Heart right ventricle (tissue), 16 donors: ENCODE measurements at regions not wholly inside any gene's neighbourhood (a gene's known extent, or its start where the extent isn't known, plus 50 kb on each side); places are given as distances from the start of the nearest gene placed in this dataset.

Source experiments
- ATAC-seq, 8 donors: fragments of 200-7000 bp; cut with Tn5 transposase; one replicate each; pipeline ENCODE4 v1.9.1; 2020; ENCODE audit warnings: mild to moderate bottlenecking in 8 of 8, moderate library complexity in 8 of 8, moderate number of reproducible peaks in 1 of 8
- DNase-seq, 2 donors: peaks; one replicate each; pipeline ENCODE4 v3.0.0-alpha.2; 2020
- H3K27ac ChIP-seq, 10 donors: fragments of 200-600 bp; sonication (generic) in 2 of 10; one replicate each; pipeline versions ENCODE4 v1.5.0 to v1.8.0; 2020 to 2022; ENCODE audit warnings: mild to moderate bottlenecking in 3 of 10
- H3K27me3 ChIP-seq, 7 donors: fragments of 200-600 bp; one replicate each; pipeline ENCODE4 v1.8.0; 2021 to 2022; ENCODE audit warnings: mild to moderate bottlenecking in 2 of 7
- H3K36me3 ChIP-seq, 9 donors: fragments of 200-600 bp; sonication (generic) in 1 of 9; one replicate each; pipeline versions ENCODE4 v1.5.0 to v1.8.0; 2020 to 2022; ENCODE audit warnings: mild to moderate bottlenecking in 2 of 9
- H3K4me1 ChIP-seq, 9 donors: fragments of 200-600 bp; sonication (generic) in 1 of 9; one replicate each; pipeline versions ENCODE4 v1.5.0 to v1.8.0; 2020 to 2022; ENCODE audit warnings: mild to moderate bottlenecking in 4 of 9
- H3K4me3 ChIP-seq, 10 donors: fragments of 200-600 bp; sonication (generic) in 2 of 10; one replicate each; pipeline versions ENCODE4 v1.5.0 to v1.8.0; 2020 to 2022; ENCODE audit warnings: mild to moderate bottlenecking in 7 of 10, moderate library complexity in 2 of 10
- H3K9me3 ChIP-seq, 11 donors: fragments of 200-600 bp in 10 of 11; sonication (generic) in 2 of 11; one replicate each; pipeline versions ENCODE4 v1.5.0 to v1.8.0; 2013 to 2022; ENCODE audit warnings: mild to moderate bottlenecking in 2 of 11, control low read depth in 1 of 11, moderate library complexity in 1 of 11
- CTCF ChIP-seq, 9 donors: fragments of 200-600 bp; sonication (generic) in 2 of 9; IDR thresholded peaks; one replicate each; pipeline versions ENCODE4 v1.5.0 to v1.8.0; 2021 to 2022; ENCODE audit warnings: antibody characterized with exemption in 9 of 9, mild to moderate bottlenecking in 5 of 9, moderate library complexity in 1 of 9
- WGBS, 2 donors: extraction: QIAGEN DNeasy Blood & Tissue Kit; methylation state at CpG; one replicate each; pipeline ENCODE4 v1.1.7; 2013; ENCODE audit warnings: inconsistent platforms in 1 of 2; 5-methylcytosine and 5-hydroxymethylcytosine counted together
- intact Hi-C, 10 donors: fragments of 100-400 bp; cut with DNase I; formaldehyde crosslinking; loops; one replicate each; pipeline versions ENCODE4 v1.11.1 to v1.14.2; 2022
- donor health status: Arrhythmogenic right ventricular cardiomyopathy.
- donor health status: ischemic (EF 13 %, LVEDD 7.1; RV severe dilation, severe dysfunction).
- donor health status: healthy with polysubstance abuse.
- donor health status: DM: no; HTN: yes; CAD: no.
- donor health status: DM: no; HTN: no; CAD: no.
- donor health status: ischemic (EF 25% LVEDD 6.9; RV normal size, moderate dysfunction).
- donor health status: ischemic (EF 25% LVEDD 5.7; RV mildly dilated, moderate dysfunction).
- donor health status: healthy.
- donor health status: DM: yes; HTN: yes; CAD: no.
- donor health status: Ischemic cardiomyopathy.
- donor health status: ischemic (EF 35%, LVEDD 5.7; RV mildly dilated, moderate dysfunction).
- donor health status: nonischemic (EF 11% LVEDD 7.7; RV severe dilation, severe dysfunction).
- donor health status: DM: yes; HTN: yes; CAD: no.
- donor health status: PGD.
- donor health status: ischemic (EF 29% LVEDD 5.4; RV normal size, mild dysfunction).
- donor health status: nonischemic (EF 23%, LVEDD 6.1; RV moderate dilation, normal function).

- ATAC-seq (no peak), DNase-seq (no peak)
- intact Hi-C loops: loop anchor here in 1 of 10 donors (1.0 kb wide), 1 partner anchor 23 kb away; no protein-coding TSS in a partner anchor
- Histone ChIP-seq H3K4me3 (no peak overlapping the region), H3K36me3 (no peaks in the 10 kb centered on the region), H3K9me3 (peaks cover 0 to 15% (median 9%) of the 10 kb centered on the region in 11 donors), H3K27me3 (no peaks in the 10 kb centered on the region), H3K4me1 (no peaks in the 10 kb centered on the region), H3K27ac (no peak overlapping the region)
- no peak for TF ChIP-seq CTCF (IDR thresholded peaks at IDR 0.05)
- WGBS, 2 donors: 81 to 89% methylated on average over 6 of the region's 6 CpGs
Observed at GRCh38 chr11:69361048-69361447, 67.1 kb downstream of the MYEOV start.

GRCh38 chr11:69361466-69361865, 67.5 kb downstream of the MYEOV start:
- no peak for TF ChIP-seq CTCF (IDR thresholded peaks at IDR 0.05)

GRCh38 chr11:69362315-69362714, 68.4 kb downstream of the MYEOV start:
- DNase-seq: no peak
- Histone ChIP-seq H3K27ac (no peak overlapping the region), H3K4me3 (no peak overlapping the region), H3K9me3 (peaks cover 0 to 15% (median 9%) of the 10 kb centered on the region in 11 donors), H3K4me1 (no peaks in the 10 kb centered on the region), H3K27me3 (no peaks in the 10 kb centered on the region), H3K36me3 (no peaks in the 10 kb centered on the region)
- TF ChIP-seq CTCF (IDR thresholded peaks at IDR 0.05): no peak
- ATAC-seq: no peak
- intact Hi-C loops: no loop called here
- WGBS, 2 donors: 88 to 92% methylated on average over 3 of the region's 3 CpGs

More at GRCh38 chr11:69361466-69361865, 67.5 kb downstream of the MYEOV start:
- H3K36me3 ChIP-seq: no peaks in the 10 kb centered on the region
- peaks cover 0 to 15% (median 9%) of the 10 kb centered on the region in 11 donors for H3K9me3 ChIP-seq
- H3K4me3 ChIP-seq: no peak overlapping the region
- intact Hi-C loops: loop anchor here in 1 of 10 donors (1.0 kb wide), 1 partner anchor 23 kb away; no protein-coding TSS in a partner anchor
- no peak overlapping the region for H3K27ac ChIP-seq
- 89 to 91% methylated on average over 9 of the region's 9 CpGs for WGBS, 2 donors
- H3K27me3 ChIP-seq: no peaks in the 10 kb centered on the region
- H3K4me1 ChIP-seq: no peaks in the 10 kb centered on the region
- ATAC-seq (no peak), DNase-seq (no peak)

- ATAC-seq (no peak), DNase-seq (no peak)
- Histone ChIP-seq H3K36me3 (no peaks in the 10 kb centered on the region), H3K27ac (no peak overlapping the region), H3K4me1 (no peaks in the 10 kb centered on the region), H3K4me3 (no peak overlapping the region), H3K9me3 (peaks cover 0 to 19% (median 6%) of the 10 kb centered on the region in 11 donors), H3K27me3 (no peaks in the 10 kb centered on the region)
- intact Hi-C loops: no loop called here
- no peak for TF ChIP-seq CTCF (IDR thresholded peaks at IDR 0.05)
- WGBS, 2 donors: 73 to 75% methylated on average over 4 of the region's 4 CpGs
Observed at GRCh38 chr11:69364921-69365320, 71.0 kb downstream of the MYEOV start.
